ENCODE measurements at regions not wholly inside any gene's neighbourhood (a gene's known extent, or its start where the extent isn't known, plus 50 kb on each side); places are given as distances from the start of the nearest gene placed in this dataset.

- Histone ChIP-seq H3K9me3 (no peaks in the 10 kb centered on the region), H3K27me3 (peaks cover 34% of the 10 kb centered on the region), H3K27ac (no peak overlapping the region), H3K4me3 (no peak overlapping the region), H3K36me3 (no peaks in the 10 kb centered on the region), H3K4me1 (no peaks in the 10 kb centered on the region)
- no peak for TF ChIP-seq EP300 (IDR thresholded peaks at IDR 0.05; ENCODE audit: low read depth)
- TF ChIP-seq, protein P1, sequence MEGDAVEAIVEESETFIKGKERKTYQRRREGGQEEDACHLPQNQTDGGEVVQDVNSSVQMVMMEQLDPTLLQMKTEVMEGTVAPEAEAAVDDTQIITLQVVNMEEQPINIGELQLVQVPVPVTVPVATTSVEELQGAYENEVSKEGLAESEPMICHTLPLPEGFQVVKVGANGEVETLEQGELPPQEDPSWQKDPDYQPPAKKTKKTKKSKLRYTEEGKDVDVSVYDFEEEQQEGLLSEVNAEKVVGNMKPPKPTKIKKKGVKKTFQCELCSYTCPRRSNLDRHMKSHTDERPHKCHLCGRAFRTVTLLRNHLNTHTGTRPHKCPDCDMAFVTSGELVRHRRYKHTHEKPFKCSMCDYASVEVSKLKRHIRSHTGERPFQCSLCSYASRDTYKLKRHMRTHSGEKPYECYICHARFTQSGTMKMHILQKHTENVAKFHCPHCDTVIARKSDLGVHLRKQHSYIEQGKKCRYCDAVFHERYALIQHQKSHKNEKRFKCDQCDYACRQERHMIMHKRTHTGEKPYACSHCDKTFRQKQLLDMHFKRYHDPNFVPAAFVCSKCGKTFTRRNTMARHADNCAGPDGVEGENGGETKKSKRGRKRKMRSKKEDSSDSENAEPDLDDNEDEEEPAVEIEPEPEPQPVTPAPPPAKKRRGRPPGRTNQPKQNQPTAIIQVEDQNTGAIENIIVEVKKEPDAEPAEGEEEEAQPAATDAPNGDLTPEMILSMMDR (IDR thresholded peaks at IDR 0.05) = no peak
- no peak for TF ChIP-seq POLR2AphosphoS5 (IDR thresholded peaks at IDR 0.05)
- intact Hi-C loops (cut with DNase I; ENCODE audit: low total_unique reads) (no loop called here), in situ Hi-C loops (cut with MboI; ENCODE audit: low pct_ligation_motif_present in 1 of 4, low pct_unique_long_range_greater_than_20kb in 1 of 4, low sequenced_read_pairs in 3 of 4) (no loop called here)
- 33% methylated on average over 9 of the region's 9 CpGs; no CpG with 5 or more reads in 1 of the 2 donors for WGBS, 2 donors (ENCODE audit: low coverage in 1 of 2)
- no peak for DNase-seq
These were observed 90.3 kb upstream of the DISP3 start for GRCh38 chr1:11388617-11389016.

- in situ Hi-C loops (cut with MboI; ENCODE audit: low pct_ligation_motif_present in 1 of 4, low pct_unique_long_range_greater_than_20kb in 1 of 4, low sequenced_read_pairs in 3 of 4) (no loop called here), intact Hi-C loops (cut with DNase I; ENCODE audit: low total_unique reads) (no loop called here)
- no peak for DNase-seq
- Histone ChIP-seq H3K27ac (no peak overlapping the region), H3K9me3 (no peaks in the 10 kb centered on the region), H3K27me3 (peaks cover 42% of the 10 kb centered on the region), H3K36me3 (no peaks in the 10 kb centered on the region), H3K4me1 (peaks cover 0 to 10% (median 0%) of the 10 kb centered on the region in 4 donors), H3K4me3 (no peak overlapping the region)
- 71 to 73% methylated on average over 5 to 7 of the region's 7 CpGs for WGBS, 2 donors (ENCODE audit: low coverage in 1 of 2)
- TF ChIP-seq EP300 (IDR thresholded peaks at IDR 0.05; ENCODE audit: low read depth) (no peak), POLR2AphosphoS5 (IDR thresholded peaks at IDR 0.05) (no peak), POLR2A (IDR thresholded peaks at IDR 0.05) (no peak)
- TF ChIP-seq, protein P1 (IDR thresholded peaks at IDR 0.05) = no peak
These were observed 87.6 kb upstream of the DISP3 start for GRCh38 chr1:11391327-11391726.

DNA sequence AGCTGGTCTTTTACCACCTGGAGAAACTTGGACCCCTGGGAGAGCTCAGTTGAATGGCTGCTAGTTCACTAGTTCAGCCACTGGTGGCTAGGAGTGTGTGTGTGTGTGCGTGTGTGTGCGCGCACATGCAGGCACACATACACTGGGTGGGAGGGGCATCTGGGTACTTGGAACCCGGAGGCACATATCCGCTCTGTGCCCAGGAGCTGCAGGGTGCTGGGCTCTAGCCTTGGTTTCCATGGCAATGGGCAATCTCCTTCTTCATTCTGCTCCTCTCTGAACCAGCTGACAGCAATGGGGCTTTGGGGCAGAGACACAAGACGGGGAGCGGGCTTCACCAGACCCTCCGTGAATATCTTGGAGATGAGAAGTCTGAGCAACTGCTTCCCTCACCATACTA, 87.1 kb upstream of the DISP3 start:
- peaks cover 36% of the 10 kb centered on the region for H3K27me3 ChIP-seq
- intact Hi-C loops (cut with DNase I; ENCODE audit: low total_unique reads) (no loop called here), in situ Hi-C loops (cut with MboI; ENCODE audit: low pct_ligation_motif_present in 1 of 4, low pct_unique_long_range_greater_than_20kb in 1 of 4, low sequenced_read_pairs in 3 of 4) (no loop called here)
- no peak for DNase-seq
- H3K36me3 ChIP-seq = no peaks in the 10 kb centered on the region
- no peak overlapping the region for H3K4me3 ChIP-seq
- H3K27ac ChIP-seq = no peak overlapping the region
- peaks cover 0 to 10% (median 0%) of the 10 kb centered on the region in 4 donors for H3K4me1 ChIP-seq
- H3K9me3 ChIP-seq = no peaks in the 10 kb centered on the region
- no peak for TF ChIP-seq EP300 (IDR thresholded peaks at IDR 0.05; ENCODE audit: low read depth)
- no peak for TF ChIP-seq POLR2AphosphoS5 (IDR thresholded peaks at IDR 0.05)
- TF ChIP-seq, protein P1 (IDR thresholded peaks at IDR 0.05) = no peak
- no peak for TF ChIP-seq POLR2A (IDR thresholded peaks at IDR 0.05)
- WGBS, 2 donors (ENCODE audit: low coverage in 1 of 2) = 95% methylated on average over 8 of the region's 8 CpGs; no CpG with 5 or more reads in 1 of the 2 donors

- no peak for TF ChIP-seq POLR2AphosphoS5 (IDR thresholded peaks at IDR 0.05)
- peak; percentile 16 for DNase-seq
- no peak overlapping the region for H3K4me3 ChIP-seq
- in situ Hi-C loops (cut with MboI; ENCODE audit: low pct_ligation_motif_present in 1 of 4, low pct_unique_long_range_greater_than_20kb in 1 of 4, low sequenced_read_pairs in 3 of 4) = no loop called here
- intact Hi-C loops (cut with DNase I; ENCODE audit: low total_unique reads) = no loop called here
- H3K4me1 ChIP-seq = peaks cover 0 to 10% (median 0%) of the 10 kb centered on the region in 4 donors
- no peak overlapping the region for H3K27ac ChIP-seq
- no peaks in the 10 kb centered on the region for H3K36me3 ChIP-seq
- WGBS, 2 donors (ENCODE audit: low coverage in 1 of 2) = 32 to 39% methylated on average over 4 to 10 of the region's 10 CpGs
- H3K9me3 ChIP-seq = no peaks in the 10 kb centered on the region
- H3K27me3 ChIP-seq = peaks cover 26% of the 10 kb centered on the region
These were observed 84.2 kb upstream of the DISP3 start for GRCh38 chr1:11394592-11395245.

DNA sequence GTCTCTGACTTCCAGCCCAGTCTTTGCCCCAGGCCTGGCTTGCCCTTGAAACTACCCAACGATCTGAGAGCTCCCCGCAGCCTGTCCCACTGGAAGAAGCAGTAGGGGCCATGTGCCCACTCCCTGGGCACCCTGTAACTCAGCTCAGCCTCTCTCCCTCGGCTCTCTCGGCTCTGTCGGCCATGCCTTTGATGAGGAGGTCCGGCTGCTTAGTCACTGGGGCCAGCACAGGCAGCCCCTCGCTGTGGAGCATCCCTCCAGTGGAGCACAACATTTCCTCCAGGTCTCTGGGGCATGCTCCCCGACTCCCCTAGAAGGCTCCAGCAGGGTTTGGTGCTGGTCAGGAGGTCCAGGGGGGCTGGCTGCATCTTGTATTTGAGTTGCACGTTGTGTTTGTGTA, 83.3 kb upstream of the DISP3 start:
- H3K27me3 ChIP-seq = peaks cover 23% of the 10 kb centered on the region
- WGBS, 2 donors (ENCODE audit: low coverage in 1 of 2) = 57 to 64% methylated on average over 1 to 9 of the region's 9 CpGs

More for the DNA sequence above, 83.3 kb upstream of the DISP3 start:
- DNase-seq = no peak
- no peak for TF ChIP-seq POLR2A (IDR thresholded peaks at IDR 0.05)
- TF ChIP-seq, protein P1 (IDR thresholded peaks at IDR 0.05) = no peak
- no peak for TF ChIP-seq EP300 (IDR thresholded peaks at IDR 0.05; ENCODE audit: low read depth)
- in situ Hi-C loops (cut with MboI; ENCODE audit: low pct_ligation_motif_present in 1 of 4, low pct_unique_long_range_greater_than_20kb in 1 of 4, low sequenced_read_pairs in 3 of 4) (no loop called here), intact Hi-C loops (cut with DNase I; ENCODE audit: low total_unique reads) (no loop called here)
- Histone ChIP-seq H3K27ac (no peak overlapping the region), H3K4me3 (no peak overlapping the region), H3K9me3 (no peaks in the 10 kb centered on the region), H3K36me3 (no peaks in the 10 kb centered on the region), H3K4me1 (peaks cover 0 to 10% (median 0%) of the 10 kb centered on the region in 4 donors)

Measured in transverse colon (tissue), 4 donors.